PC-9 (cell line): ENCODE measurements at regions not wholly inside any gene's neighbourhood (a gene's known extent, or its start where the extent isn't known, plus 50 kb on each side); places are given as distances from the start of the nearest gene placed in this dataset.

Source experiments
- BruUV-seq: library from RNA; stranded (reverse); fragments of 400-500 nt; replicated peaks from 2 replicates; lab custom pipeline; 2021; lab: Mats Ljungman, UMichigan
- CTCF ChIA-PET: fragments of 300-600 bp; sonication (Branson Sonifier 250); formaldehyde crosslinking; loops from one replicate; lab custom pipeline; 2022; ENCODE audit warnings: antibody characterized with exemption; lab: Charles Lee
- POLR2A ChIA-PET: fragments of 300-600 bp; sonication (Branson Sonifier 250); formaldehyde crosslinking; loops from one replicate; lab custom pipeline; 2022; ENCODE audit warnings: antibody characterized with exemption; ENCODE audit not compliant: unreplicated experiment; lab: Charles Lee
- DNase-seq, 2 experiments: peaks; one replicate each; pipeline versions ENCODE4 v3.0.0 to v3.0.0-alpha.2; 2015 to 2022; ENCODE audit warnings: mixed read lengths in 1 of 2
- H2AFZ ChIP-seq: fragments of 200-600 bp; sonication (generic); 2 replicates; pipeline ENCODE4 v1.8.1; 2017; ENCODE audit warnings: antibody characterized with exemption
- H3F3A ChIP-seq: fragments of 200-600 bp; sonication (generic); 2 replicates; pipeline ENCODE4 v1.8.1; 2017; ENCODE audit warnings: antibody characterized with exemption, mild to moderate bottlenecking, low read depth; ENCODE audit not compliant: insufficient read depth
- H3K27ac ChIP-seq: fragments of 200-600 bp; sonication (generic); 2 replicates; pipeline ENCODE4 v1.6.1; 2016; ENCODE audit warnings: mixed run types
- H3K27me3 ChIP-seq: fragments of 200-600 bp; sonication (generic); 2 replicates; pipeline ENCODE4 v1.6.1; 2016; ENCODE audit warnings: low read depth, mixed run types; ENCODE audit not compliant: insufficient read depth
- H3K36me3 ChIP-seq: fragments of 200-600 bp; sonication (generic); 2 replicates; pipeline ENCODE4 v1.6.1; 2016; ENCODE audit warnings: low read depth, mixed run types
- H3K4me1 ChIP-seq: fragments of 200-600 bp; sonication (generic); replicated peaks from 2 replicates; pipeline ENCODE4 v1.6.1; 2016; ENCODE audit warnings: mixed run types; ENCODE audit not compliant: insufficient read depth
- H3K4me2 ChIP-seq: fragments of 200-600 bp; sonication (generic); 2 replicates; pipeline ENCODE4 v1.6.1; 2017; ENCODE audit warnings: mixed run types
- H3K4me3 ChIP-seq: fragments of 200-600 bp; sonication (generic); 2 replicates; pipeline ENCODE4 v1.6.1; 2016; ENCODE audit warnings: mixed run types
- H3K79me2 ChIP-seq: fragments of 200-600 bp; sonication (generic); 2 replicates; pipeline ENCODE4 v1.6.1; 2017; ENCODE audit warnings: low read depth, mixed run types
- H3K9me2 ChIP-seq: fragments of 200-600 bp; sonication (generic); 2 replicates; pipeline ENCODE4 v1.8.1; 2017; ENCODE audit warnings: mild to moderate bottlenecking; ENCODE audit not compliant: insufficient read depth
- H3K9me3 ChIP-seq: fragments of 200-600 bp; sonication (generic); 2 replicates; pipeline ENCODE4 v1.8.1; 2016; ENCODE audit warnings: low read depth; ENCODE audit not compliant: insufficient read depth
- H4K20me1 ChIP-seq: fragments of 200-600 bp; sonication (generic); 2 replicates; pipeline ENCODE4 v1.8.1; 2017; ENCODE audit not compliant: insufficient read depth
- EZH2 ChIP-seq: fragments of 200-600 bp; sonication (generic); IDR thresholded peaks from 2 replicates; pipeline ENCODE4 v1.8.0; 2017; ENCODE audit warnings: antibody characterized with exemption, low read depth
- intact Hi-C: fragments of 100-400 bp; cut with micrococcal nuclease; formaldehyde crosslinking; loops from one replicate; pipeline ENCODE4 v1.10.0; 2022; ENCODE audit not compliant: unreplicated experiment
- TF ChIP-seq, protein P1 (sequence below): fragments of 200-600 bp; sonication (generic); conservative IDR thresholded peaks from 2 replicates; pipeline ENCODE4 v1.6.1; 2017; ENCODE audit warnings: mixed run types, antibody characterized with exemption, mild to moderate bottlenecking, moderate library complexity

DNA sequence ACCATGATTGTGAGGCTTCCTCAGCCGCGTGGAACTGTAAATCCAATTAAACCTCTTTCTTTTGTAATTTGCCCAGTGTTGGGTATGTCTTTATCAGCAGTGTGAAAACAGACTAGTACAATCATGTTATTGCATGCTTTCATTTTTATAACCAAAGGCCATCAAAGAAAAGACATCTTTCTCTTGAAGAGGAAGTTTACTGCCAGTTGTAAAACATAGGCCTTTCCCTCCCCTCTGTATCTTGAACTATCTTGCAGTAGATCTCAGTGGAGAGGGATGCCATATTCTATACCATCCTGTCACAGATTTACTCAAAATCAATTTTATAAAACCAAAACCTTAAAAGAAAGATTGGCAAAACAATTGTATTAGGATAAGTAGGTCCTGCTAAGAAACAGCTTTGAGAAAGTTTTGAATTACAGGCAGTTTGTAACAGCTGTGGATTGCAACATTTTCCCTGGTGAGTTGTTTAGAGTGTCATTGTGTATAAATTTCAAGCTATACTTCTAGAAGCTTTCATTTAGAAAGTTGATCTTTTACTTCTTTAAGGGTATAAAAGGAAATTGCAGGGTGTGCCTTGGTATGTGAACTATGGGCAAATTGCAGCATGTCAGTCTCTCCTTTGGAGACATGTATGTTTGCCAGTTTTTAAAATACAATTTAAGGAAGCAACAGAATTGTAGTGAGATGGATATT lies 128.0 kb downstream of the ATP23 start:
- intact Hi-C loops = loop anchor here (5.0 kb wide), 2 partner anchors 77 to 243 kb away; no protein-coding TSS in a partner anchor
- Histone ChIP-seq H3K27me3 (no peaks in the 10 kb centered on the region), H2AFZ (no peak overlapping the region), H3K27ac (no peak overlapping the region), H3K79me2 (no peaks in the 10 kb centered on the region), H3K36me3 (no peaks in the 10 kb centered on the region), H3K9me2 (no peaks in the 10 kb centered on the region), H4K20me1 (no peaks in the 10 kb centered on the region), H3F3A (no peaks in the 10 kb centered on the region; the same call in 1 of the 2 replicates), H3K4me3 (no peak overlapping the region), H3K9me3 (peaks cover 4% of the 10 kb centered on the region; the same call in 1 of the 2 replicates), H3K4me1 (peaks cover 39% of the 10 kb centered on the region), H3K4me2 (no peak overlapping the region)
- no peak for DNase-seq
- CTCF ChIA-PET = no interaction called here
- no TSS peak for BruUV-seq
- TF ChIP-seq, protein P1, sequence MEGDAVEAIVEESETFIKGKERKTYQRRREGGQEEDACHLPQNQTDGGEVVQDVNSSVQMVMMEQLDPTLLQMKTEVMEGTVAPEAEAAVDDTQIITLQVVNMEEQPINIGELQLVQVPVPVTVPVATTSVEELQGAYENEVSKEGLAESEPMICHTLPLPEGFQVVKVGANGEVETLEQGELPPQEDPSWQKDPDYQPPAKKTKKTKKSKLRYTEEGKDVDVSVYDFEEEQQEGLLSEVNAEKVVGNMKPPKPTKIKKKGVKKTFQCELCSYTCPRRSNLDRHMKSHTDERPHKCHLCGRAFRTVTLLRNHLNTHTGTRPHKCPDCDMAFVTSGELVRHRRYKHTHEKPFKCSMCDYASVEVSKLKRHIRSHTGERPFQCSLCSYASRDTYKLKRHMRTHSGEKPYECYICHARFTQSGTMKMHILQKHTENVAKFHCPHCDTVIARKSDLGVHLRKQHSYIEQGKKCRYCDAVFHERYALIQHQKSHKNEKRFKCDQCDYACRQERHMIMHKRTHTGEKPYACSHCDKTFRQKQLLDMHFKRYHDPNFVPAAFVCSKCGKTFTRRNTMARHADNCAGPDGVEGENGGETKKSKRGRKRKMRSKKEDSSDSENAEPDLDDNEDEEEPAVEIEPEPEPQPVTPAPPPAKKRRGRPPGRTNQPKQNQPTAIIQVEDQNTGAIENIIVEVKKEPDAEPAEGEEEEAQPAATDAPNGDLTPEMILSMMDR = no peak
- TF ChIP-seq EZH2 = no peak
- POLR2A ChIA-PET = interaction anchor here (0.7 kb wide), 1 partner anchor 128 kb away, joined by 8 read pairs; no protein-coding TSS in a partner anchor

DNA sequence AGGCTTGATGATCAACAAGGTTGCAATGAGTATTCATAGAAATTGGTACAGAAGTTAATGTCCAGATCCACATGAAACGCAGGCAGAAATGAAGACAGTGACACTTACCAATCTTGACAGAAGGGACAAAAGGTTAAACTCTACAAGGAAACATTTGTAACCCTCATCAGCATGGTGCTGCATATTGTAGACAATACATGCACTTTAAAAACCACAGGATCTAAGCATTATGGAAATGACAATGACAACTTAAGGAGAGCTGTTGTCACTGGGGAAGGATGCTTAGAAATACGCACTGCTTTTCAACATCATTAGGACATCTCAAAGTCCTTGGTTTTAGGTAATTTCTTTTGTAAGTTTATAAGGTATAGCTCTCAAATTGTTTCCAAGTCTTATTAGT lies 130.6 kb downstream of the ATP23 start:
- no peaks in the 10 kb centered on the region for H3K36me3 ChIP-seq
- H3K4me1 ChIP-seq = peaks cover 21% of the 10 kb centered on the region
- H3K27ac ChIP-seq = no peak overlapping the region
- H2AFZ ChIP-seq = no peak overlapping the region
- no peak overlapping the region for H3K4me3 ChIP-seq
- DNase-seq = no peak
- H4K20me1 ChIP-seq = no peaks in the 10 kb centered on the region
- H3F3A ChIP-seq = no peaks in the 10 kb centered on the region; the same call in 1 of the 2 replicates
- H3K4me2 ChIP-seq = no peak overlapping the region
- H3K9me2 ChIP-seq = no peaks in the 10 kb centered on the region
- intact Hi-C loops = no loop called here
- POLR2A ChIA-PET = no interaction called here
- H3K79me2 ChIP-seq = no peaks in the 10 kb centered on the region
- H3K9me3 ChIP-seq = no peaks in the 10 kb centered on the region; the same call in 1 of the 2 replicates
- CTCF ChIA-PET = no interaction called here
- no peaks in the 10 kb centered on the region for H3K27me3 ChIP-seq
- TF ChIP-seq, protein P1 = no peak
- no TSS peak for BruUV-seq

- no peaks in the 10 kb centered on the region for H3F3A ChIP-seq
- H2AFZ ChIP-seq = no peak overlapping the region
- no peak overlapping the region for H3K27ac ChIP-seq
- 0 out of 2 replicates have a peak, but pooled peaks cover 6% of the 10 kb centered on the region for H3K4me1 ChIP-seq
- H3K36me3 ChIP-seq = no peaks in the 10 kb centered on the region
- no peaks in the 10 kb centered on the region; the same call in 1 of the 2 replicates for H3K9me3 ChIP-seq
- no peaks in the 10 kb centered on the region for H3K9me2 ChIP-seq
- BruUV-seq = no TSS peak
- TF ChIP-seq, protein P1 = no peak
- TF ChIP-seq EZH2 = no peak
- no peak overlapping the region for H3K4me3 ChIP-seq
- POLR2A ChIA-PET = no interaction called here
- no peak overlapping the region for H3K4me2 ChIP-seq
- CTCF ChIA-PET = no interaction called here
- intact Hi-C loops = no loop called here
- no peaks in the 10 kb centered on the region for H3K79me2 ChIP-seq
- H3K27me3 ChIP-seq = no peaks in the 10 kb centered on the region
- no peaks in the 10 kb centered on the region for H4K20me1 ChIP-seq
- no peak for DNase-seq
These were observed 132.9 kb downstream of the ATP23 start for GRCh38 chr12:58074259-58074658.
